Mucosa of stomach (tissue), 1 donor: ENCODE measurements at regions not wholly inside any gene's neighbourhood (a gene's known extent, or its start where the extent isn't known, plus 50 kb on each side); places are given as distances from the start of the nearest gene placed in this dataset.

Source experiments
- H3K27me3 ChIP-seq: one replicate; pipeline ENCODE4 v1.7.0; 2013; ENCODE audit warnings: mild to moderate bottlenecking, low read length; ENCODE audit not compliant: control insufficient read depth, insufficient read depth
- H3K36me3 ChIP-seq: one replicate; pipeline ENCODE4 v1.7.0; 2013; ENCODE audit warnings: low read length; ENCODE audit not compliant: control insufficient read depth, insufficient read depth
- H3K4me1 ChIP-seq: one replicate; pipeline ENCODE4 v1.7.0; 2013; ENCODE audit warnings: mild to moderate bottlenecking, low read length; ENCODE audit not compliant: control insufficient read depth, insufficient read depth
- H3K4me3 ChIP-seq: one replicate; pipeline ENCODE4 v1.7.0; 2013; ENCODE audit warnings: low read length
- H3K9ac ChIP-seq: one replicate; pipeline ENCODE4 v1.7.0; 2013; ENCODE audit warnings: mild to moderate bottlenecking, low read length, moderate library complexity
- H3K9me3 ChIP-seq: one replicate; pipeline ENCODE4 v1.7.0; 2013; ENCODE audit warnings: mild to moderate bottlenecking, low read length, moderate library complexity; ENCODE audit not compliant: control insufficient read depth
- donor health status: Pancreatic carcinoma.

- no peaks in the 10 kb centered on the region for H3K4me1 ChIP-seq
- H3K27me3 ChIP-seq, result no peaks in the 10 kb centered on the region
- H3K4me3 ChIP-seq, result no peak overlapping the region
- no peaks in the 10 kb centered on the region for H3K9me3 ChIP-seq
- H3K36me3 ChIP-seq, result no peaks in the 10 kb centered on the region
- no peak overlapping the region for H3K9ac ChIP-seq
These were observed 448.7 kb downstream of the EPHA4 start for GRCh38 chr2:221123396-221123795.

- Histone ChIP-seq H3K27me3 (no peaks in the 10 kb centered on the region), H3K4me1 (no peaks in the 10 kb centered on the region), H3K9me3 (no peaks in the 10 kb centered on the region), H3K36me3 (no peaks in the 10 kb centered on the region), H3K4me3 (no peak overlapping the region), H3K9ac (no peak overlapping the region)
These were observed 447.4 kb downstream of the EPHA4 start for GRCh38 chr2:221124532-221125240.

- no peaks in the 10 kb centered on the region for H3K9me3 ChIP-seq
- no peaks in the 10 kb centered on the region for H3K27me3 ChIP-seq
- no peaks in the 10 kb centered on the region for H3K36me3 ChIP-seq
- H3K4me1 ChIP-seq, result no peaks in the 10 kb centered on the region
- H3K9ac ChIP-seq, result no peak overlapping the region
- no peak overlapping the region for H3K4me3 ChIP-seq
These were observed 446.4 kb downstream of the EPHA4 start for GRCh38 chr2:221125691-221126090.

DNA sequence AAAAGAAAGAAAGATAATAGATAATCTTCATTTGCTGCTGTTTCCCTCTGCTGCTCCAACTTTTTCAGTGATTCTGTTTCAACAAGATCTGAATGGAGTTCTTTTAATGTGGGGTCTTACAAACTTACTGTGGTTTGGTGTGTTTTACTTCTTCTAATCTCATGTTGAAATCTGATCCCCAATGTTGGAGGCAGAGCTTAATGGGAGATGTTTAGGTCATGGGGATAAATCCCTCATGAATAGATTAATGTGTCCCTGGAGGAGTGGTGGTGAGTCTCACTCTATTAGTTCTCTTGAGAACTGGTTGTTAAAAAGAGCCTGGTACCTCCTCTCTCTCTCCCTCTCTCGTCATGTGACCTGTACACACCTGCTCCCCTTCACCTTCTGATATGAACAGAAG lies 442.4 kb downstream of the EPHA4 start:
- H3K9ac ChIP-seq, result no peak overlapping the region
- no peaks in the 10 kb centered on the region for H3K9me3 ChIP-seq
- no peaks in the 10 kb centered on the region for H3K36me3 ChIP-seq
- H3K27me3 ChIP-seq, result no peaks in the 10 kb centered on the region
- H3K4me3 ChIP-seq, result no peak overlapping the region
- H3K4me1 ChIP-seq, result no peaks in the 10 kb centered on the region

DNA sequence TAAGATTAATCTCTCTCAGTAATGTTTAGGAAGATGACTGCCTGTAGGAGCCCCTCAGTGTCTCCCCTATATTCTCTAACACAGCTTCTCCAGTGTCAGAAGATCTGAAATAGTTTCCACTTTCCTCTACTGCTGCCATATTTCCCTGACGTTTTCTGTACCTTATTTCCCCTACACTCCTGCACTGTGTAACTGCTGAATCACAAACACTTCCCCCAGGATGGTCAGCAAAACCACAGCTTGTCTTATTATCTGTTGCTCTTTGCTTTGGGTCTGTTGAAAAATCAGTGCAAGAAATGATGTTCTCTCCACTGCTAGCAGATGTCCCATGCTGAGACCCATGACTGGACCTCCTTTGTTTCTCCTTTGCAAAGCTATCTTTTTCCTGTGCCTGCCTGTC lies 441.7 kb downstream of the EPHA4 start:
- H3K27me3 ChIP-seq, result no peaks in the 10 kb centered on the region
- no peaks in the 10 kb centered on the region for H3K4me1 ChIP-seq
- no peaks in the 10 kb centered on the region for H3K36me3 ChIP-seq
- H3K9ac ChIP-seq, result no peak overlapping the region
- no peaks in the 10 kb centered on the region for H3K9me3 ChIP-seq
- H3K4me3 ChIP-seq, result no peak overlapping the region

DNA sequence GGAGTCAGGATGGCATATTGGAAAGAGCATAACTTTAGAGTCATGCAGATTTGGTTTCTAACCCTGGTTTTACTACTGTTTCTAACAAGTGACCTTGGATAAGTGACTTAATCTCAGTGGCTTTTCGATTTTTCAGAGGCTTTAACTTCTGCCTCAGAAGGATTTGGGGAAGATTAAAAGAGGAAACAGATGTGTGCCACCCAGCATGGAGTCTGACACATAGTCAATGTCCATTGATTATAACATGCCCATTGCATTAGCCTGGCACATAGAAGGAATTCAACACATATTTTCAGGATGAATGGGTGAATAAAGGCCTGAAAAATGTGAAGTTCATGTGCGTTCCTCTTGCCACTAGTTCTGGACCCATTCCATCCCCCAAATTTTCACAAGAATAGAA lies 438.2 kb downstream of the EPHA4 start:
- H3K4me1 ChIP-seq, result no peaks in the 10 kb centered on the region
- H3K27me3 ChIP-seq, result no peaks in the 10 kb centered on the region
- H3K36me3 ChIP-seq, result no peaks in the 10 kb centered on the region
- no peaks in the 10 kb centered on the region for H3K9me3 ChIP-seq
- no peak overlapping the region for H3K9ac ChIP-seq
- H3K4me3 ChIP-seq, result no peak overlapping the region

GRCh38 chr2:221134718-221135117 lies 437.4 kb downstream of the EPHA4 start:
- Histone ChIP-seq H3K9me3 (no peaks in the 10 kb centered on the region), H3K36me3 (no peaks in the 10 kb centered on the region), H3K4me3 (no peak overlapping the region), H3K4me1 (no peaks in the 10 kb centered on the region), H3K27me3 (no peaks in the 10 kb centered on the region), H3K9ac (no peak overlapping the region)

DNA sequence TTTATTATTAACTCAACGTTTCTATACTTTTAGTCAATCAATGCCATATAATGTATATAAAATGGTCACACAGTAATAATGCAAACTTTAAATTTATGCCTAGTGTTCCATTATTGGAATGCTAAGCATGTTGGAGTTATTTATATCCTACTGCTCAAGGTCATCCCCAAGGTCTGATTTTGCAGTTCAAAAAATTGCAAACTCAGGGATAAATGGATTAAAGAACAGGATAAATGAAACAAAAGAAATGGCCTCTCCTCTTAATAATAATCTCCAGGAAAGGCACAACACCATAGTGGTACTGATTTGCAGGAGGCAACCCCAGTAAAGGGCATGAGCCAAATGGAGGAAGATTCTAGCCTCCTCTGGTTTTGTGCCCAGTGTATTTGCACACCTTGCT lies 436.4 kb downstream of the EPHA4 start:
- no peaks in the 10 kb centered on the region for H3K9me3 ChIP-seq
- no peak overlapping the region for H3K4me3 ChIP-seq
- no peak overlapping the region for H3K9ac ChIP-seq
- H3K27me3 ChIP-seq, result no peaks in the 10 kb centered on the region
- H3K36me3 ChIP-seq, result no peaks in the 10 kb centered on the region
- no peaks in the 10 kb centered on the region for H3K4me1 ChIP-seq

GRCh38 chr2:221137385-221137784 lies 434.7 kb downstream of the EPHA4 start:
- Histone ChIP-seq H3K4me3 (no peak overlapping the region), H3K27me3 (no peaks in the 10 kb centered on the region), H3K36me3 (no peaks in the 10 kb centered on the region), H3K4me1 (no peaks in the 10 kb centered on the region), H3K9me3 (no peaks in the 10 kb centered on the region), H3K9ac (no peak overlapping the region)

GRCh38 chr2:221142341-221142740 lies 429.8 kb downstream of the EPHA4 start:
- Histone ChIP-seq H3K9ac (no peak overlapping the region), H3K4me3 (no peak overlapping the region), H3K4me1 (no peaks in the 10 kb centered on the region)

DNA sequence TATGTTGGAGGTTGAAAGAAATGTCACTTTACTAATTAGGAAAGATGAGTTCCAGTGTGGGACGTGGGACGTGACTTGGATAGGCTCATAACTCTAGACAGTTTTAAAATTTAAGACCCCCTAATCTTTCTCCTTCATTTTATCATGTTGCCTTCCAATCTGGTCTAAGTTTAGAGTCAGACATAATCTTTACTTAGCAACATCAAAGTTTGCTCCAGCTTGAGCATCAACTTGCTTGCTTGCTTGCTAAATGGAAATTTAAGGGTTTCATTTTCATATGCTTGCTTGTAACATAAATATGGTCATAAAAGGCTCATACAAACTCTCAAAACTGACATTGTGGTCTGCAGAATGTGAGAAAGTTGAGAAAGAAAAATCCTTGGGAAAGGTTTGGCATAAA lies 428.9 kb downstream of the EPHA4 start:
- Histone ChIP-seq H3K4me3 (no peak overlapping the region), H3K27me3 (no peaks in the 10 kb centered on the region), H3K4me1 (no peaks in the 10 kb centered on the region), H3K9me3 (no peaks in the 10 kb centered on the region), H3K9ac (no peak overlapping the region), H3K36me3 (no peaks in the 10 kb centered on the region)

More at GRCh38 chr2:221142341-221142740, 429.8 kb downstream of the EPHA4 start:
- Histone ChIP-seq H3K9me3 (no peaks in the 10 kb centered on the region), H3K27me3 (no peaks in the 10 kb centered on the region), H3K36me3 (no peaks in the 10 kb centered on the region)

GRCh38 chr2:221144909-221145308 lies 427.2 kb downstream of the EPHA4 start:
- no peaks in the 10 kb centered on the region for H3K27me3 ChIP-seq
- H3K9me3 ChIP-seq, result no peaks in the 10 kb centered on the region
- no peak overlapping the region for H3K9ac ChIP-seq
- no peaks in the 10 kb centered on the region for H3K4me1 ChIP-seq
- H3K36me3 ChIP-seq, result no peaks in the 10 kb centered on the region
- H3K4me3 ChIP-seq, result no peak overlapping the region

DNA sequence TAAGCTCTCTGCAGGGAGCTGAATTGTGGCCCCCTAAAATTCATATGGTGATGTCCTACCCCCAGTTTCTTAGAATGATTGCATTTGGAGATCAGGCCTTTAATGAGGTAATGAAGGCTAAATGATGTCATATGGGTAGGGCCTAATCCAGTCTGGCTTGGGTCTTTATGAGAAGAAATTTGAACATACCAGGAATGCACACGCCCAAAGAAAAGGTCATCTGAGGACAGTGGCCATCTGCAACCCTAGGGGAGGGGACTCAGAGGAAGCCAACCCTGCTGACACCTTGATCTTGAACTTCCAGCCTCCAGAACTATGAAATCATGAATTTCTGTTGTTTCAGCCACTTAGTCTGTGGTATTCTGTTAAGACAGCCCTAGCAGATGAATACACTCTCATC lies 426.7 kb downstream of the EPHA4 start:
- no peaks in the 10 kb centered on the region for H3K36me3 ChIP-seq
- no peaks in the 10 kb centered on the region for H3K27me3 ChIP-seq
- no peak overlapping the region for H3K4me3 ChIP-seq
- no peaks in the 10 kb centered on the region for H3K9me3 ChIP-seq
- no peak overlapping the region for H3K9ac ChIP-seq
- H3K4me1 ChIP-seq, result no peaks in the 10 kb centered on the region
